ENCODE measurements at regions not wholly inside any gene's neighbourhood (a gene's known extent, or its start where the extent isn't known, plus 50 kb on each side); places are given as distances from the start of the nearest gene placed in this dataset.
"Not testable (repeated sequence)": the region's sequence is repeated elsewhere in the genome, so short reads cannot be mapped to it uniquely, and the experiment has no call there.

DNA sequence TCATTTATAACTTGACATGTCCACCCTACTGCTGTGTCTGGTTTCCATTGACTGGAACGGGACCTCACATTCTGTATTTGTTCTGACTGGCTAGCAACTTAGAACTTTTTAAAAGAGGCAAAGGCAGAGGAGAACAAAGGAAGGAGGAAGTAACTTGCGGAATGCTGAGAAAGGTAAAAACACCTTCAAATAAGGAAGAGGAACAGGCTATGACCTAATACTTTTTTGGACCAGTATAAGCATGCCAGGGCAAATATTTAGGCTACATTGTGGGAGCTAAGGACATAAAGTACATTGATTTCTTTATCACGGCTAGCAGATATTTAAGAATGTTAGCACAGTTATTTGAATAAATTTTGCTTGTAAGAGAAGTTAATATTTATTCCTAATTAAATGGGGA is 240.5 kb downstream of the TLR4 start:
- H3K27me3 ChIP-seq (ENCODE audit: low read depth, low read length); H3K27ac ChIP-seq (ENCODE audit: low read length); H3K4me3 ChIP-seq (ENCODE audit: low read depth in 1 of 2, low read length in 2 of 2); H3K9me3 ChIP-seq (ENCODE audit: control insufficient read depth in 1 of 2, low read length in 2 of 2); H3K4me1 ChIP-seq (ENCODE audit: control insufficient read depth in 1 of 2, insufficient read depth in 2 of 2, low read length in 2 of 2); H3K36me3 ChIP-seq (ENCODE audit: control insufficient read depth in 1 of 2, insufficient read depth in 2 of 2, low read length in 2 of 2): not testable (repeated sequence)

GRCh38 chr9:117945286-117945685 is 241.1 kb downstream of the TLR4 start:
- Histone ChIP-seq H3K36me3 (ENCODE audit: control insufficient read depth in 1 of 2, insufficient read depth in 2 of 2, low read length in 2 of 2) (no peaks in the 10 kb centered on the region), H3K27me3 (ENCODE audit: low read depth, low read length) (no peaks in the 10 kb centered on the region), H3K4me1 (ENCODE audit: control insufficient read depth in 1 of 2, insufficient read depth in 2 of 2, low read length in 2 of 2) (no peaks in the 10 kb centered on the region), H3K9me3 (ENCODE audit: control insufficient read depth in 1 of 2, low read length in 2 of 2) (no peaks in the 10 kb centered on the region), H3K27ac (ENCODE audit: low read length) (no peak overlapping the region), H3K4me3 (ENCODE audit: low read depth in 1 of 2, low read length in 2 of 2) (no peak overlapping the region)

GRCh38 chr9:117951127-117951526 is 246.9 kb downstream of the TLR4 start:
- H3K27me3 ChIP-seq (ENCODE audit: low read depth, low read length) = no peaks in the 10 kb centered on the region
- H3K36me3 ChIP-seq (ENCODE audit: control insufficient read depth in 1 of 2, insufficient read depth in 2 of 2, low read length in 2 of 2) = no peaks in the 10 kb centered on the region

DNA sequence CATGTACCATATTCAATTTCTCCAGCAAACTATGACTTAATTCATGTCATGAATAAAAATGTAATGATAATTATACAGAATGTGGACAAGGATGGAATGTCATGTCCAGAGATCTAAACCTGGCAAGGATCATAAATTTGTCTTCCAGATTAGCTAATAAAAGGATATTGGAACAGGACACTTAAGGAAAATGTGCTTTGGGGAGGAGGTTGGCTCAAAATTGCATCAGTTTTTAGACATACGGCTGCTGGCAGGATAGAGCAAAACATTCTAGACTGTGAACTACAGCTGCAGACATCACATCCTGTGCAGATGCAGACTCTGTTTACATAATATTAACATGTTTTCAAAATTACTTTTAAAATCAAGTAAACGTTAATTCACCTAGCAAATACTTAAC is 248.4 kb downstream of the TLR4 start:
- Histone ChIP-seq H3K9me3 (ENCODE audit: control insufficient read depth in 1 of 2, low read length in 2 of 2) (no peaks in the 10 kb centered on the region), H3K27ac (ENCODE audit: low read length) (no peak overlapping the region), H3K36me3 (ENCODE audit: control insufficient read depth in 1 of 2, insufficient read depth in 2 of 2, low read length in 2 of 2) (no peaks in the 10 kb centered on the region), H3K4me1 (ENCODE audit: control insufficient read depth in 1 of 2, insufficient read depth in 2 of 2, low read length in 2 of 2) (no peaks in the 10 kb centered on the region), H3K27me3 (ENCODE audit: low read depth, low read length) (no peaks in the 10 kb centered on the region), H3K4me3 (ENCODE audit: low read depth in 1 of 2, low read length in 2 of 2) (no peak overlapping the region)

More at GRCh38 chr9:117951127-117951526, 246.9 kb downstream of the TLR4 start:
- no peak overlapping the region for H3K27ac ChIP-seq (ENCODE audit: low read length)
- no peak overlapping the region for H3K4me3 ChIP-seq (ENCODE audit: low read depth in 1 of 2, low read length in 2 of 2)
- H3K9me3 ChIP-seq (ENCODE audit: control insufficient read depth in 1 of 2, low read length in 2 of 2) = no peaks in the 10 kb centered on the region
- H3K4me1 ChIP-seq (ENCODE audit: control insufficient read depth in 1 of 2, insufficient read depth in 2 of 2, low read length in 2 of 2) = no peaks in the 10 kb centered on the region

DNA sequence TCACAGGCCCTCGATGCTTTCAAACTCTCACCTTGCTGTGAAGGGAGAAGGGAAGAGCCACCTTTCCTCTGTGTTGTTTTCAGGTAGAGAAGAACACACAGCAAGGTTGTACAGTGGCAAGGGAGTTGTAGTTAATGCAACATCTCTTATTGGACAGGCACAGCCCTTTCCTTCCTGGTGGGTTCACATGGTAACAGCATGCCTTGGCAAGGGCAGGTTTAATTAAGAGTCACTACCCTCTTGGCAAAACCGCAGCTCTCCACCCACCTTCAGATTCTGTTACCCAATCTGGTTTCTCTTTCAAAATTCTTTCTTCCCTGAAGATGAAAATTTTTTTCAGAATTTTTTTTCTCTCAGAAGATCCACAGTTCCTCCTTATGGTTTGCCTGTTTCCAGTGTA is 253.1 kb downstream of the TLR4 start:
- no peak overlapping the region for H3K27ac ChIP-seq (ENCODE audit: low read length)

GRCh38 chr9:117958726-117959125 is 254.5 kb downstream of the TLR4 start:
- Histone ChIP-seq H3K27ac (ENCODE audit: low read length) (no peak overlapping the region), H3K36me3 (ENCODE audit: control insufficient read depth in 1 of 2, insufficient read depth in 2 of 2, low read length in 2 of 2) (no peaks in the 10 kb centered on the region), H3K9me3 (ENCODE audit: control insufficient read depth in 1 of 2, low read length in 2 of 2) (no peaks in the 10 kb centered on the region), H3K27me3 (ENCODE audit: low read depth, low read length) (no peaks in the 10 kb centered on the region), H3K4me1 (ENCODE audit: control insufficient read depth in 1 of 2, insufficient read depth in 2 of 2, low read length in 2 of 2) (no peaks in the 10 kb centered on the region), H3K4me3 (ENCODE audit: low read depth in 1 of 2, low read length in 2 of 2) (no peak overlapping the region)

More for the DNA sequence above, 253.1 kb downstream of the TLR4 start:
- Histone ChIP-seq H3K9me3 (ENCODE audit: control insufficient read depth in 1 of 2, low read length in 2 of 2) (no peaks in the 10 kb centered on the region), H3K36me3 (ENCODE audit: control insufficient read depth in 1 of 2, insufficient read depth in 2 of 2, low read length in 2 of 2) (no peaks in the 10 kb centered on the region), H3K4me1 (ENCODE audit: control insufficient read depth in 1 of 2, insufficient read depth in 2 of 2, low read length in 2 of 2) (no peaks in the 10 kb centered on the region), H3K27me3 (ENCODE audit: low read depth, low read length) (no peaks in the 10 kb centered on the region), H3K4me3 (ENCODE audit: low read depth in 1 of 2, low read length in 2 of 2) (no peak overlapping the region)

DNA sequence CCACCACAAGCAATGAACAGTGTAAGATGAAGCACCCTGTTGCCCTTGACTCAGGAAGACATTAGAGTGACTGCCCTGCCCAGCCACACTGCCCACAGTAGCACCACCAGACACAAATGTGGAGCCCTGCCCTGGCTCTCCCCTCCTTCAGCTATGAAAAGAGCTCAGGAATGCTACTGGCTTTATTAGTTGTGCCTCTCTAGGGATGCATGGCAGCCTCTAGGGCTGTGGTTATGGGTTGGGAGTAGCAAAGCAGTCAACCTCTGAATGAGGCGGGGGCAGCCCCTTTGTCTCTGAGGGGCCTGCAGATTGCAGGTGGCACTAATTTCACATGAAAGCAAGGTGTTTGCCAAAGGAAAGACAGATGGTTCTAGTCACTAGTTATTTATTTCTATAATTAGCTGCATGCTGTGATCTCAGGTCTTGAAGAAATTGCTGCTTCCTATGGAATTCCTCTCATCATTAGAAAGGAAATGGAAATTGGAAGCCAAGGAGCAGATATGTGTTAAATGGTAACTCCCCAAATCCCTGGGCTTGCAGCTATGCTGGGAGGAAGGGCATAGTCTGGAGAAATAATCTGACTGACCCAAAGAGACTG is 259.4 kb downstream of the TLR4 start:
- Histone ChIP-seq H3K4me1 (ENCODE audit: control insufficient read depth in 1 of 2, insufficient read depth in 2 of 2, low read length in 2 of 2) (no peaks in the 10 kb centered on the region), H3K27ac (ENCODE audit: low read length) (no peak overlapping the region)

DNA sequence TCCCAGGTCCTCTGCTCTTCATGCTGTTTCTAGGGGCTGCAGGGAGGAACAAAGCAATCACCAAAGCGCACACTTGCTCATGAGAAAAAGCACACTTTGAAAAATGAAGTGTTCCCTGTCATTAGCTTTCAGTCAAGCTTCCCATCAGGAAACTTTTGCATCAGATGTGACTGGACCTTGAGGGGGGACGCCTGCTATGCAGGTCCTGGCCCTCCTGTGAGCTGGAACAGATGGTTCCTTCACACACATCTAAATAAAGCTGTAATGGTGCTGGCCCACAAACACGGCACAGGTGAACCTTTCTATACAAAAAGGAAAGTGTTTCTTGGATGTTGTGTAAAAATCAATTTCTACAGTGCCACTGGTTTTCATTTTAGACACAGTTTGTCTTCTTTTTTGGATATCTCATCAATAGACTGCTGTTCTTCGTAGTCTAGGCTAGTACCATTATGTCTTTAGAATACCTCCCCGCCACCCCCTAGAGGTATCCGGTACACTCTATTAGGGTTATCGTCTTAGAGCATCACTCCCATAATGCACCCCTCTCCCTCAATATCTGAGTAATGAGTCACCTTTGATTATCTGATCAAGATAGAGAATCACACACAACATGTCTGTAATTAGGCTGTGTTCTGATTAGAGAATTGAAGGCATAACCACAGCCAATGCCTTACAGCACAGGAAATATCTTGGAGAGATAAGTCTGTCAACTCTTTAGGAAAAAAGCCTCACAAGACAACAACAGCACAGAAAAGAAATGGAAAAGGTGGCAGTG is 266.3 kb downstream of the TLR4 start:
- no peak overlapping the region for H3K27ac ChIP-seq (ENCODE audit: low read length)
- no peaks in the 10 kb centered on the region for H3K36me3 ChIP-seq (ENCODE audit: control insufficient read depth in 1 of 2, insufficient read depth in 2 of 2, low read length in 2 of 2)
- no peaks in the 10 kb centered on the region for H3K9me3 ChIP-seq (ENCODE audit: control insufficient read depth in 1 of 2, low read length in 2 of 2)
- no peak overlapping the region for H3K4me3 ChIP-seq (ENCODE audit: low read depth in 1 of 2, low read length in 2 of 2)
- no peaks in the 10 kb centered on the region for H3K27me3 ChIP-seq (ENCODE audit: low read depth, low read length)
- H3K4me1 ChIP-seq (ENCODE audit: control insufficient read depth in 1 of 2, insufficient read depth in 2 of 2, low read length in 2 of 2) = no peaks in the 10 kb centered on the region

More for the DNA sequence above, 259.4 kb downstream of the TLR4 start:
- Histone ChIP-seq H3K27me3 (ENCODE audit: low read depth, low read length) (no peaks in the 10 kb centered on the region), H3K36me3 (ENCODE audit: control insufficient read depth in 1 of 2, insufficient read depth in 2 of 2, low read length in 2 of 2) (no peaks in the 10 kb centered on the region), H3K4me3 (ENCODE audit: low read depth in 1 of 2, low read length in 2 of 2) (no peak overlapping the region), H3K9me3 (ENCODE audit: control insufficient read depth in 1 of 2, low read length in 2 of 2) (no peaks in the 10 kb centered on the region)

GRCh38 chr9:117974108-117974507 is 269.9 kb downstream of the TLR4 start:
- Histone ChIP-seq H3K4me3 (ENCODE audit: low read depth in 1 of 2, low read length in 2 of 2) (no peak overlapping the region), H3K36me3 (ENCODE audit: control insufficient read depth in 1 of 2, insufficient read depth in 2 of 2, low read length in 2 of 2) (no peaks in the 10 kb centered on the region), H3K27ac (ENCODE audit: low read length) (no peak overlapping the region), H3K27me3 (ENCODE audit: low read depth, low read length) (no peaks in the 10 kb centered on the region), H3K9me3 (ENCODE audit: control insufficient read depth in 1 of 2, low read length in 2 of 2) (no peaks in the 10 kb centered on the region), H3K4me1 (ENCODE audit: control insufficient read depth in 1 of 2, insufficient read depth in 2 of 2, low read length in 2 of 2) (no peaks in the 10 kb centered on the region)

- H3K27ac ChIP-seq (ENCODE audit: low read length) = no peak overlapping the region
- H3K4me1 ChIP-seq (ENCODE audit: control insufficient read depth in 1 of 2, insufficient read depth in 2 of 2, low read length in 2 of 2) = no peaks in the 10 kb centered on the region
- H3K9me3 ChIP-seq (ENCODE audit: control insufficient read depth in 1 of 2, low read length in 2 of 2) = no peaks in the 10 kb centered on the region
- no peaks in the 10 kb centered on the region for H3K36me3 ChIP-seq (ENCODE audit: control insufficient read depth in 1 of 2, insufficient read depth in 2 of 2, low read length in 2 of 2)
- no peaks in the 10 kb centered on the region for H3K27me3 ChIP-seq (ENCODE audit: low read depth, low read length)
- H3K4me3 ChIP-seq (ENCODE audit: low read depth in 1 of 2, low read length in 2 of 2) = no peak overlapping the region
These were observed 275.7 kb downstream of the TLR4 start for GRCh38 chr9:117979914-117980313.

- Histone ChIP-seq H3K36me3 (ENCODE audit: control insufficient read depth in 1 of 2, insufficient read depth in 2 of 2, low read length in 2 of 2) (no peaks in the 10 kb centered on the region), H3K27ac (ENCODE audit: low read length) (no peak overlapping the region), H3K9me3 (ENCODE audit: control insufficient read depth in 1 of 2, low read length in 2 of 2) (no peaks in the 10 kb centered on the region), H3K4me3 (ENCODE audit: low read depth in 1 of 2, low read length in 2 of 2) (no peak overlapping the region), H3K4me1 (ENCODE audit: control insufficient read depth in 1 of 2, insufficient read depth in 2 of 2, low read length in 2 of 2) (no peaks in the 10 kb centered on the region), H3K27me3 (ENCODE audit: low read depth, low read length) (no peaks in the 10 kb centered on the region)
These were observed 283.7 kb downstream of the TLR4 start for GRCh38 chr9:117987945-117988344.

- H3K27ac ChIP-seq (ENCODE audit: low read length) = no peak overlapping the region
- no peak overlapping the region for H3K4me3 ChIP-seq (ENCODE audit: low read depth in 1 of 2, low read length in 2 of 2)
- H3K36me3 ChIP-seq (ENCODE audit: control insufficient read depth in 1 of 2, insufficient read depth in 2 of 2, low read length in 2 of 2) = no peaks in the 10 kb centered on the region
- no peaks in the 10 kb centered on the region for H3K9me3 ChIP-seq (ENCODE audit: control insufficient read depth in 1 of 2, low read length in 2 of 2)
- H3K27me3 ChIP-seq (ENCODE audit: low read depth, low read length) = no peaks in the 10 kb centered on the region
- no peaks in the 10 kb centered on the region for H3K4me1 ChIP-seq (ENCODE audit: control insufficient read depth in 1 of 2, insufficient read depth in 2 of 2, low read length in 2 of 2)
These were observed 287.8 kb downstream of the TLR4 start for GRCh38 chr9:117992006-117992405.

Measured in muscle layer of duodenum (tissue), 2 donors.